Embryonic facial prominence (tissue), 1 donor: ENCODE measurements at regions not wholly inside any gene's neighbourhood (a gene's known extent, or its start where the extent isn't known, plus 50 kb on each side); places are given as distances from the start of the nearest gene placed in this dataset.

Source experiments
- DNase-seq: peaks from one replicate; pipeline ENCODE4 v3.0.0-alpha.2; 2016; ENCODE audit errors: extremely low spot score

GRCh38 chr10:55500931-55501559, 700.0 kb upstream of the PCDH15 start:
- no peak for DNase-seq

DNA sequence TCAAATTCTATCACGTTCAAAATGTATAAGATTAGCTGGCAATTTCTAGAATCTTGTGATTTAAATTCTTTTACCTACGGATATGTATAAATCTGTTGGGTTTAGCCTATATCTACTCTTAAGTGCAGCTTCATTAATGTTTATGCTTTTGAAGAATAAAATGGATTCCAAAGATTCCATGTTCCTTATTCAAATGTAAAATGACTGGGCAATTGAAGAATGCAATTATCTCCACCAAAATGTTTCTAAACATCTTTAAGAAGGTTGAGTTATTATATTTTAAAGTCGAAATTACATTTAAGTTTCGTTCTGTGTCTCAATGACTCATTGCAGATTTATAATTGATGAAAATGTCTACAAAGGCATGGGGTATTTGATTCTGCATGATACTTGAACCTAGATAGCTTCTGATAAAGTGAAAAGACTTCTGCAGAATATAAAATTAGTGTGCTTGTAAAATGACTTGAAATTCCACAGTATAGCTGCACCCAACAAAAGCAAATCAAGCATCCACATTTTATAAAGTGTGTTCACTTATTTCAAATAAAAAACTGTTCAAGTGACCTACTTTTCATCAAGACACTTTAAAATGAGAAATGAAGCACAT, 697.0 kb upstream of the PCDH15 start:
- no peak for DNase-seq

DNA sequence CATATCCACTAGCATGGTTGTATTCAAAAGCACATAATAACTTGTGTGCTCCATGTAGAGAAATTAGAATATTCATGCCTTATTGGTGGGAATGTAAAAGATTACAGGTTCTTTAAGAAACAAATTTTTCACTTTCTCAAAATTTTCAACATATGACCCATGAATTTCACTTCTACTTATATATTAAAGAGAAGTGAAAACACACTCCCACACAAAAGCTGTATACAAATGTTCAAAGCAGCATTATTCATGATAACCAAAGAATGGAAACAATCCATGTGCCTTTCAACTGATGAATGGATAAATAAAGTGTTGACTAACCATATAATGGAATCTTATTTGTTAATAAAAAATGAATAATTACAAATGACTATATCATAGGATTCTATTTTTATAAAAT, 694.5 kb upstream of the PCDH15 start:
- no peak for DNase-seq

GRCh38 chr10:55491712-55492111, 690.7 kb upstream of the PCDH15 start:
- no peak for DNase-seq

DNA sequence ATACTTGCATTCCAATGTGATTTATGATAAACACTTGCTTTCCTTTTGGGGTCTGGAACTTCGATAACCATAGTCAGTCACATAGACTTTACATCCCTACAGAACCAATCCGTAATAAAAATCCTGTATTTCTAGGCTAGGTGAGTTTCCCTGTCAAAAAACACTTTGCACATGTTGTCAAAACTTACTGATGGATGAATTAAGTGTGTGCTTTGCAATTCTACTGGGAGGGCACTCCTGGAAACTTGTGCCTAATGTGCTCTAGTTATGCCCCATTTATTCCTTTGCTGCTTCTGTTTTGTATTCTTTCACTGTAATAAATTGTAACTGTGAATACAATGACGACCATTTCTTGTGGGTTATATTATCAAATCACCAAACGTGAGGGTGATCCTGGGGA, 684.8 kb upstream of the PCDH15 start:
- no peak for DNase-seq

DNA sequence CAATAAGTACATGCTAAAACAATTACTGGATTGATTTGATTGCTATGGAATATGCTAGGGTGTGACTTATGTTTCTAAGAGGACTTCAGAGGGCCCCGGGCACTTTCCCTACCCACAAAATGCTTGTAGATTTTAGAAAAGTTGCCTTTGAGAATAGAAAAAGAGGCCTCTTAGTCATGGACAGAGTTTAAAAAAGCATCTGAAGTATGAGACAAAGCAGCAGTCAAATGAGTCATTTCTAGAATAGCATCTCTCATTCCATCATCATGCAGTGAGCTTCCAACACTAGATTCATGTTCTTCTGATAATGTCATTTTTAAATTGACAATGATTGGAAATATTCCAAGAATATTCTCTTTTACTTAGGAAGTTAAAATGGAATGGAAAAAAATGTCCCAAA, 675.1 kb upstream of the PCDH15 start:
- DNase-seq, result no peak

GRCh38 chr10:55474258-55474657, 673.2 kb upstream of the PCDH15 start:
- DNase-seq, result no peak

DNA sequence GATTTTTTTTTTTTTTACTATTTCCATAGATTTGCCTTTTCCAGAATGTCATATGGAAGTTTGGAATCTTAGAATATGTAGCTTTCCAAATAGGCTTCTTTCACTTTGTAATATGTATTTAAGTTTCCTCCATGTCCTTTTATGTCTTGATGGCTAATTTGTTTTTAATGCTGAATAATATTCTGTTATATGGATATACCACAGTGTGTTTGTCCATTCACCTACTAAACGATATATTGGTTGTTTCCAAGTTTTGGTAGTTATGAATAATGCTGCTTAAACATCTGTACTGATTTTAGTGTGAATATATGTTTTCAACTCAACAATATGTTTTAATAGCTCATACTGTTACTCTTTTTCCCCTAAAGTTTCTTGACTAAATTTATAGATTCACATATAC, 669.8 kb upstream of the PCDH15 start:
- DNase-seq, result no peak

- DNase-seq, result no peak
Measured at GRCh38 chr10:55466806-55467504, 665.9 kb upstream of the PCDH15 start.

DNA sequence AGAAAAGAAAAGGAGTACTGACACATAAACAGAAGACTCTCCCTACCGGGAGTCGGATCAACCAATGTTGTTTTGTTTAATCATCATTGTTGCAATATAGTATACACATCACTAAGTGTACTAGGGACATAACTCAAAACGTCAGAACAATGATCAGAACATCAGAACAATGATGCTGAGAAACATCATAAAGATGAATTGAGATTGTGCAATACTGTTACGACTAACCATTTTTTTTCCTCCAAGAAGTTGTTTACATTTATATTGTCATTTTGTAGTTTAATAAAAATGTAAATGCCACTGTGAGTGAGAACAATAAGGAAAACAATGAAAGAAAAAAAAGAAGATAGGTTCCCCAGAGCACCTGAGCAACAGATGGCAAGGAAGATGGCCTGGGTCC, 663.1 kb upstream of the PCDH15 start:
- DNase-seq, result no peak

GRCh38 chr10:55460008-55460407, 659.0 kb upstream of the PCDH15 start:
- DNase-seq, result no peak

GRCh38 chr10:55449981-55450380, 649.0 kb upstream of the PCDH15 start:
- DNase-seq, result no peak

DNA sequence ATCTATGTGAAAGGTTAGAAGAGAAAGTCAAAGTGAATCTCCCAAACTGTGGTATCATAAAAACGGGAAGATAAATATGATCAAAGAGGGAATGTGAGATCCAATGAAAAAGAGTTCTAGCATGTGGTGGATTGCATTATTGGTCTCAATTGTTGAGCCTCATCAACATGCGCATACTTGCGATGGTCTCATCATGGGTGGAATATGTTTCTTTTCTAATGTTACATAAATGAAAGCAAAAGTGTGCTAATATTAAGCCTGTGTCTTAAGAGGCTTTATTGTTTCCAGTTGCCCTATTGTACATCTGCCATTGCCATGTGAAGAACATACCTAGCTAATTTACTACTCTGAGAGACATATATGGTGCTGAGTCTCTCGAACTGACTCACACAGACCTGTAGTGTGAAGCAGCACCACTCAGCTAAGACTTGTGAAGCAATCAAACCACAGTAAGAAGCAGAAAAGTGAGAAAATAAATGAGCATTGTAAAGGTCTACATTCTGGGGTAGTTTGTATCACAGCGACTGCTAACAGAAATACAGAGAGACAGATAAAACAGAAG, 645.5 kb upstream of the PCDH15 start:
- no peak for DNase-seq

DNA sequence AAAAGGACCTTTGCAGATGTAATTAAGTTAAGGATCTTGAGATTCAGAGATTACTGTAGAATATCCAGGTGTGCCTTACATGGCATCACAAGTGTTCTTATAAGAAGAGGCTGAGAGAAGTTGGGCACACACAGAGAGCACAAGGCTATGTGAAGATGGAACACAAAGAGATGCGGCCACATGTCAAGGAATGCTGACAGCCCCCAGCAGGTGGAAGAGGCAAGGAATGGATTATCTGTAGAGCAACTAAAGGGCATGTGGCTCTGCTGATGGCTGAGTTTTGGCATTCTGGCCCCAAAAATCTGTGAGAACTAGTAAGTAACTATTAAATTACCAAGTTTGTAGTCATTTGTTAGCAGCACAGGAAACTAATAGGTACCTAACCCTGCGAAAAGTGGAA, 640.7 kb upstream of the PCDH15 start:
- no peak for DNase-seq

DNA sequence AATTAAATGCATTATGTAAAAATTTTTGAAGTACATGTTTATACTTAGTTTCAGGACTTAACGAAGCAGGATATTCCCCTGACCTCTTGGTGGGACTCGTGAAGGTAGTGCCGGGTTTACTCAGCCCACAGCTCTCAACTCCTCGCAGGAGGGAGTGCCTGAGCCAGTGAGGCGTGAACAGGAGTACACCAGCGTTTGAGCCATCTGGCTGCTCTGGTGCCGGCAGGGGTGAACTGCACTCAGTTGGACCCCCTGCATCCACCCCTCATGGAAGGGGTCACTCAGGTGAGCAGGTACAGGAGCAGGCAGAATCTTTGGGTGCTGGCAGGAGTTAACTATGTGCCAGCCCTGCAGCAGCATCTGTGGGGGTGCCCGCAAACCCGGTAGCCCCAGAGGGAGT, 625.1 kb upstream of the PCDH15 start:
- DNase-seq, result no peak

- no peak for DNase-seq
Measured at GRCh38 chr10:55410415-55410885, 609.4 kb upstream of the PCDH15 start.

DNA sequence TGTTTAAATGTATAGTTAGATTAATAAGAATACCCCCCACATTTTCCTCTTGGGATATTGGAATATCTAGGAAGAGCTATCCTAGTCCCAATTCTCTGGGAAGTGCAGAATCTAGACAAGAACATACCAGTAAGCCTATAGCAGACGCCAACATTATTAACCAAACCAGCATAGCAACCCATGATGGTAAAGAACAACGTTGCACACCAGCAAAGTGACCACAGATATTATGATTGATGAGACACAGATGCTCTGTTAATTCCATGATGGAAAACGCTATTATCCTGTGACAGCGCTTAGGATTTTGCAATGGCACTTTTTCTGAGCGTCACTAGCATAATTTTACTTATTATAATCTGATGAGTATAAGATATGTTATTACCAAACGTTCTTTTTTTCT, 603.1 kb upstream of the PCDH15 start:
- DNase-seq, result no peak

- no peak for DNase-seq
Measured at GRCh38 chr10:55400075-55400849, 599.2 kb upstream of the PCDH15 start.

DNA sequence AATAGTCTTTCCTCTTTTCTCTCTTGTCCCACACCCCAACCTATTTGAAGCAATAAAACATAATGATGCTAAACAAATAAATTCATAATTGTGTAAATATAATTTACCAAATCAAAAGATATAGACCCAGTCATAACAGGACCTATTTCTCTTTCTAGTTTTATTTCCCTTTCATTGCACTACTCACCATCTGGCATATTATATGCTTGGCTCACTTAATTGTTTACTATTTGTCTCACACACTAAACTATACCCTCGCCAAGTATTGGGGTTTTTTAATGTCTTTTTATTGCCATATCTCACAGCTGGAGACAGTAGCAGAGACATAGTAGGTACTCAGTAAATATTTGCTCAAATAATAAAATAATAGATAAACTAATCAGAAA, 597.5 kb upstream of the PCDH15 start:
- no peak for DNase-seq

DNA sequence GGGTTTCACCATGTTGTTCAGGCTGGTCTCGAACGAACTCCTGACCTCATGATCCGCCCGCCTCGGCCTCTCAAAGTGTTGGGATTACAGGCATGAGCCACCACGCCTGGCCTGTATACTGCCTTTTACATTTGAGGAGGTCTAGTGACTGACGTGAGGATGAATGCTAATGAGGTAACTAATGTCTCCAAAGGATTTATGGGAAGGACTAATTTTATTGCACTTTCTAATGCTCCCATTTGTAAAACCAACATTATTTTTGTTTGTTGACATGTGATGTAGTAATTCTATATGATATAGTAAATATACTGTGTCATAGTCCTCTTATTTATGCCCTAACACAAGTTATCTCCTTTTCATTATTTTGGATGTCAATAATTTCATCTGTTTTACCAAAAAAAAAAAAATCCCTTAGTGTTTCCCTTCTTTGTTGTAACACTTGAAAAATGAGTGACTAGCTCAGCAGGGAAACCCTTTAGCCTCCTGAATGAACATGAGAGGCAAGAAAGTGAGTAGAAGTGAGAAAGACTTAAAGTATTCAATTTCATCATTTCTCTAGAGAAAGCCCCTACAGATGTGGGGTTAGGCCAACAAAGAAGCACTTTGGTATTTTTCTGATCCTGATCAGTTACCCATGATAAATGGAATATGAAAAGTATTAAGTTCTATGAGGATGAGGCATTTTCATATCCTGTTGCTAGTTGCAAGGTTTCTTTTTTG, 596.9 kb upstream of the PCDH15 start:
- DNase-seq, result no peak

DNA sequence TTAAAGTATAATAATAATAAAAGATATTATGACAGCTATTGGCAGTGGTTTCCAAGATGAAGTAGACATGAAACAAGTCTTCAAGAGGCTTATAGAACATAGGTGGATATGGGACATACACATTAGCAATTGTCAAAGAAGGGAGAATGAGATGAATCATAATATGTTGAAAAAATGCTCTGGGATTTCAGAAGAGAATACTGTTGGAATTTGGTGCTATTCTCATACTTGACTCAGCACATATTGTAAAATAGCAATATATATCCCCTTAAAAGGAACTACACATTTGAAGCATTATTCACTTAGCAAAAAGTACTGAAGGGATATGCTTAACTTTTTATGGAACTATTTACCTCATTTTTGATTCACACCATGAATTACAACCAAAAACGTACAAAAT, 577.2 kb upstream of the PCDH15 start:
- no peak for DNase-seq

- DNase-seq, result no peak
Measured at GRCh38 chr10:55374917-55375316, 573.9 kb upstream of the PCDH15 start.
